HG03039 (cell line): ENCODE measurements at regions not wholly inside any gene's neighbourhood (a gene's known extent, or its start where the extent isn't known, plus 50 kb on each side); places are given as distances from the start of the nearest gene placed in this dataset.

Source experiments
- ATAC-seq: cut with Tn5 transposase; IDR thresholded peaks from one replicate; pipeline ENCODE4 v1.9.1; 2021; ENCODE audit warnings: mild to moderate bottlenecking, moderate library complexity; ENCODE audit not compliant: unreplicated experiment

GRCh38 chr4:74878323-74878722 lies 54.6 kb upstream of the PARM1 start:
- no peak for ATAC-seq

DNA sequence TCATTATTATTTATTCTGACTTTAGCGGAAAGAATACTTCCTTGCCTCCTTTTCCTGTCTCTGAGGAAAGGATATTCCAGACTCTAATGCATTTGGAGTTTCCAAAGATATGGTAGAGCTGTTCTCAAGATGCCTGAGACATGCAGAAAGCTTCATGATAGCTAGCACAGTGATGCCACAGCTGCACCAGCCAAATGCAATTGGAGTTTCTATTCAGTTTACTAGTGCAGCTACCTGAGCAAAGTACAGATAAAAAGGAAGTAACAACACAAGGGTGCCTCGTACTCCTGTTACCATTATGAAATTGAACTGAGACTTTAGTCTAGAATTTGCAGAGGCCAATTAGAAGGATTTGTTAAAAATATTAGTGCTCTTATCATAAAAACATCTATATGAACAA lies 57.5 kb upstream of the PARM1 start:
- ATAC-seq = no peak

GRCh38 chr4:74874753-74875367 lies 58.1 kb upstream of the PARM1 start:
- peak; percentile 49 for ATAC-seq

DNA sequence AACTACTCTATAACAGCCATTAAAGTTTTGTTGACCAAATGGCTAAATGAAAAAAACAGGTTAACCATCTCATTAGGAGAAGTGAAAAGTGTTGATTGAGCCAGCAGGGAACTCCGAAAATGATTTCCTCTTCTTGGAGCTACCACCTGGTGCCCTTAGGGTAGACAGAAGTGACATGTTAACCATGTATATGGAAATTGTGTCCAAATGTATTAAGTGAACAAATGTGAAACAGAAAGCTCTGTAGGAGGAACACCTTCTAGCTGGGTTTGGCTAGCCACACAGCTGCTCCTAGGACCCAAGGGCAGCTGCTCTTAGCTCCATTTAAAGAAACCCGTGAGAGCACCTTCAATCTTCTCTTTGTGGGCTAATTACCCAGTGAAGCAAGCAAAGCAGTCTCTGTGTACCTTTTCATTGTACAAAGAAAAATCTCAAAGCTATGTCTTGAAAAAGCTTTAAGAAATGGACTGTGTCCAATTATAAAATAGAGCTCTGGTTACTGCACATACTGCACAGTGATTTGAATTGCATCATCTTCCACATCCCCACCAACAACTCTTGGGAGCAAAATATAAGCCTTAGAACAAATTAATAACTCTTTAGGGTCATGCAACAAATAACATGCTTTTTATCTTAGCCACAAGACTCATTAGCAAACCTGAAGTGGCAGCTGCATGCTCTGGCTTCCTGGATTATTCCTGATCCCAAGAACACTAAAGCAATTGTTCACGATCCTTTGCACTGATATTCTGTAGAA lies 59.2 kb upstream of the PARM1 start:
- peak; percentile 92 for ATAC-seq

GRCh38 chr4:74858921-74859562 lies 64.7 kb upstream of the BTC start:
- ATAC-seq = no peak

DNA sequence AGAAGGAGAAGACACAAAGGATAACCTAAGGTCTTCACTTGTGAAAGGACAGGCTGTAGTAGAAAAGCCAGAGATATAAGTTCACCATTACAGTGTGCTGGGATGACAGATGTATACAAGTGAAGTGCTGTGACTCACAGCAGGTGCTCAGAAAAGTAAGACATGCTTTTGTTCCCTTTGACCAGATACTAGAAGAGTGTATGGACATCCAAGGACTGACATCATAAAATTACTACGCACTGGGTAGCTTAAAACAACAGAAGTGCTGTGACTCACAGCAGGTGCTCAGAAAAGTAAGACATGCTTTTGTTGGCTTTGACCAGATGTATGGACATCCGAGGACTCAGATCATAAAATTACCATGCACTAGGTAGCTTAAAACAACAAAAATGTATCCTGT lies 61.6 kb upstream of the BTC start:
- ATAC-seq = no peak

DNA sequence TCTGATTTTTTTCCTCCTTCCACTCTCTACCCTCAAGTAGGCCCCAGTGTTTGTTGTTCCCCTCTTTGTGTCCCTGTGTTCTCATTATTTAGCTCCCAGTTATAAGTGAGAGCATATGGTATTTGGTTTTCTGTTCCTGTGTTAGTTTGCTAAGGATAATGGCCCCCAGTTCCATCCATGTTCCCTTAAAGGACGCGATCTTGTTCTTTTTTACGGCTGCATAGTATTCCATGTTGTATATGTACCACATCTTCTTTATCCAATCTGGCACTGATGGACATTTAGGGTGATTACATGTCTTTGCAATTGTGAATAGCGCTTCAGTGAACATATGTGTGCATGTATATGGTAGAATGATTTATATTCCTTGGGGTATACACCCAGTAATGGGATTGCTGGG lies 54.5 kb upstream of the BTC start:
- ATAC-seq = no peak

- ATAC-seq = no peak
These were observed 51.5 kb upstream of the BTC start for GRCh38 chr4:74845834-74846233.
